ENCODE measurements at regions not wholly inside any gene's neighbourhood (a gene's known extent, or its start where the extent isn't known, plus 50 kb on each side); places are given as distances from the start of the nearest gene placed in this dataset.

- DNase-seq (ENCODE audit: low read depth in 2 of 2) = no peak
Measured at GRCh38 chr3:41143421-41144031, 55.8 kb upstream of the CTNNB1 start.

GRCh38 chr3:41144631-41145030, 54.7 kb upstream of the CTNNB1 start:
- DNase-seq (ENCODE audit: low read depth in 2 of 2) = no peak

GRCh38 chr3:41148478-41148877, 50.8 kb upstream of the CTNNB1 start:
- no peak for DNase-seq (ENCODE audit: low read depth in 2 of 2)

GRCh38 chr3:41148901-41149300, 50.4 kb upstream of the CTNNB1 start:
- no peak for DNase-seq (ENCODE audit: low read depth in 2 of 2)
